A549 (cell line): ENCODE measurements at regions not wholly inside any gene's neighbourhood (a gene's known extent, or its start where the extent isn't known, plus 50 kb on each side); places are given as distances from the start of the nearest gene placed in this dataset.

Experiments used
- ATAC-seq, 2 experiments: fragments of 200-7000 bp in 1 of 2; fragments of >200 bp in 1 of 2; cut with Nextera tagmentation in 1 of 2; cut with Tn5 transposase in 1 of 2; 3 replicates each; pipeline versions ENCODE4 v1.8.0 to v1.9.1; 2018 to 2020; ENCODE audit warnings: mild to moderate bottlenecking in 1 of 2, moderate library complexity in 1 of 2
- CTCF ChIA-PET: fragments of 300-600 bp; sonication (Branson Sonifier 250); formaldehyde crosslinking; extraction: SDS; loops from one replicate; lab custom pipeline; 2021; ENCODE audit warnings: antibody characterized with exemption, inconsistent platforms; lab: Yijun Ruan, JAX
- POLR2A ChIA-PET: fragments of 350-600 bp; formaldehyde crosslinking; extraction: SDS; loops from one replicate; lab custom pipeline; 2021; ENCODE audit warnings: antibody characterized with exemption, inconsistent platforms; lab: Yijun Ruan, JAX
- DNase-seq, 2 experiments: peaks; one replicate each; pipeline versions ENCODE4 v3.0.0 to v3.0.0-alpha.2; 2011 to 2016; ENCODE audit warnings: low read depth in 1 of 2, low spot score in 1 of 2
- FAIRE-seq: peaks from 2 replicates; lab custom pipeline; 2011; peaks lifted over from hg19 to GRCh38; lab: Jason Lieb, UNC
- H3K27ac ChIP-seq, 2 experiments: fragments of >200 bp; sonication (Bioruptor Twin); formaldehyde crosslinking; 3 replicates each; pipeline ENCODE4 v1.5.1; 2016 to 2017
- H3K4me1 ChIP-seq: fragments of >200 bp; sonication (Bioruptor Twin); formaldehyde crosslinking; 3 replicates; pipeline ENCODE4 v1.6.1; 2016
- H3K4me2 ChIP-seq: fragments of >200 bp; sonication (Bioruptor Twin); formaldehyde crosslinking; 3 replicates; pipeline ENCODE4 v1.6.1; 2016
- H3K4me3 ChIP-seq: fragments of >200 bp; sonication (Bioruptor Twin); formaldehyde crosslinking; 3 replicates; pipeline ENCODE4 v1.5.1; 2016
- H3K9me3 ChIP-seq: fragments of >200 bp; sonication (Bioruptor Twin); formaldehyde crosslinking; 3 replicates; pipeline ENCODE4 v1.6.1; 2016
- BCL3 ChIP-seq: fragments of >200 bp; sonication (Bioruptor Twin); formaldehyde crosslinking; IDR thresholded peaks from 3 replicates; pipeline ENCODE4 v1.6.1; 2016
- BHLHE40 ChIP-seq: IDR thresholded peaks from 2 replicates; pipeline ENCODE4 v1.6.1; 2012; ENCODE audit warnings: low read depth, low read length, inconsistent platforms
- CTCF ChIP-seq: fragments of >200 bp; sonication (Bioruptor Twin); formaldehyde crosslinking; IDR thresholded peaks from 3 replicates; pipeline ENCODE4 v1.5.1; 2016
- EHMT2 ChIP-seq: fragments of 200-600 bp; sonication (generic); IDR thresholded peaks from 2 replicates; pipeline ENCODE4 v1.6.1; 2016; ENCODE audit warnings: antibody characterized with exemption, low read depth, mild to moderate bottlenecking, moderate library complexity
- ESRRA ChIP-seq: fragments of 150-350 bp; IDR thresholded peaks from 2 replicates; pipeline ENCODE4 v1.6.1; 2014; ENCODE audit warnings: mild to moderate bottlenecking, low read length, borderline replicate concordance
- FOSL2 ChIP-seq, 2 experiments: fragments of 450-650 bp in 1 of 2; fragments of >200 bp in 1 of 2; sonication (Bioruptor Twin) in 1 of 2; formaldehyde crosslinking; IDR thresholded peaks; 2 replicates each; pipeline versions ENCODE4 v1.5.0 to v1.6.1; 2016 to 2020; ENCODE audit warnings: mild to moderate bottlenecking in 1 of 2, moderate library complexity in 1 of 2
- HDAC2 ChIP-seq: fragments of 200-600 bp; sonication (generic); IDR thresholded peaks from 2 replicates; pipeline ENCODE4 v1.6.1; 2016
- HES2 ChIP-seq: fragments of >200 bp; sonication (Bioruptor Twin); formaldehyde crosslinking; IDR thresholded peaks from 2 replicates; pipeline ENCODE4 v1.6.1; 2016
- HEYL ChIP-seq: fragments of 250-450 bp; sonication (Bioruptor Pico); IDR thresholded peaks from 2 replicates; pipeline ENCODE4 v1.8.0; 2021; ENCODE audit warnings: mild to moderate bottlenecking, moderate library complexity
- HMGXB4 ChIP-seq: fragments of 250-450 bp; sonication (Bioruptor Pico); IDR thresholded peaks from 2 replicates; pipeline ENCODE4 v1.5.0; 2021; ENCODE audit warnings: mild to moderate bottlenecking, moderate library complexity, borderline replicate concordance
- HOXB13 ChIP-seq: fragments of 250-450 bp; sonication (Bioruptor Pico); IDR thresholded peaks from 2 replicates; pipeline ENCODE4 v1.5.0; 2020; ENCODE audit warnings: low read depth, mild to moderate bottlenecking, moderate library complexity
- KDM5A ChIP-seq: fragments of 200-600 bp; sonication (generic); IDR thresholded peaks from 2 replicates; pipeline ENCODE4 v1.6.1; 2016; ENCODE audit warnings: antibody characterized with exemption, mild to moderate bottlenecking
- MAFK ChIP-seq: fragments of 450-650 bp; IDR thresholded peaks from 2 replicates; pipeline ENCODE4 v1.6.1; 2014; ENCODE audit not compliant: partially characterized antibody
- MYC ChIP-seq: IDR thresholded peaks from 2 replicates; pipeline ENCODE4 v1.6.1; 2012; ENCODE audit warnings: mild to moderate bottlenecking, inconsistent platforms, low read length, improper control_type of control experiment, borderline replicate concordance
- NPAS2 ChIP-seq: fragments of 250-450 bp; sonication (Bioruptor Pico); IDR thresholded peaks from 2 replicates; pipeline ENCODE4 v1.8.0; 2022; ENCODE audit warnings: mild to moderate bottlenecking, moderate library complexity, borderline replicate concordance
- NR3C1 ChIP-seq: fragments of >200 bp; sonication (Bioruptor Twin); formaldehyde crosslinking; IDR thresholded peaks from 3 replicates; pipeline ENCODE4 v1.6.1; 2017
- PBX3 ChIP-seq: IDR thresholded peaks from 2 replicates; pipeline ENCODE4 v1.6.1; 2012
- PHF8 ChIP-seq: fragments of 200-600 bp; sonication (generic); IDR thresholded peaks from 2 replicates; pipeline ENCODE4 v1.6.1; 2016; ENCODE audit warnings: low read depth, mild to moderate bottlenecking, antibody characterized with exemption, moderate library complexity, borderline replicate concordance
- POLR2AphosphoS2 ChIP-seq: conservative IDR thresholded peaks from 2 replicates; pipeline ENCODE4 v1.6.1; 2012; ENCODE audit warnings: low read length, improper control_type of control experiment, inconsistent platforms
- RAD21 ChIP-seq, 2 experiments: fragments of >200 bp in 1 of 2; sonication (Bioruptor Twin) in 1 of 2; formaldehyde crosslinking in 1 of 2; IDR thresholded peaks in 1 of 2; conservative IDR thresholded peaks in 1 of 2; 2 replicates in 1 of 2; 3 replicates in 1 of 2; pipeline ENCODE4 v1.6.1; 2012 to 2018; ENCODE audit warnings: inconsistent platforms in 1 of 2
- RARB ChIP-seq: fragments of 250-450 bp; sonication (Bioruptor Pico); IDR thresholded peaks from 2 replicates; pipeline ENCODE4 v1.8.0; 2021; ENCODE audit warnings: mild to moderate bottlenecking, moderate library complexity
- RFX5 ChIP-seq: fragments of 450-650 bp; IDR thresholded peaks from 2 replicates; pipeline ENCODE4 v1.7.1; 2014; ENCODE audit warnings: antibody characterized with exemption, mild to moderate bottlenecking, moderate library complexity
- RNF2 ChIP-seq: fragments of 200-600 bp; sonication (generic); IDR thresholded peaks from 2 replicates; pipeline ENCODE4 v1.6.1; 2016; ENCODE audit warnings: low read depth, mild to moderate bottlenecking, antibody characterized with exemption, moderate library complexity, borderline replicate concordance
- SREBF2 ChIP-seq: fragments of 450-650 bp; IDR thresholded peaks from 2 replicates; pipeline ENCODE4 v1.6.1; 2014; ENCODE audit warnings: mild to moderate bottlenecking, moderate library complexity
- ZC3H11A ChIP-seq: fragments of 450-650 bp; IDR thresholded peaks from 2 replicates; pipeline ENCODE4 v1.6.1; 2014; ENCODE audit warnings: antibody characterized with exemption, mild to moderate bottlenecking
- WGBS: methylation state at CpG from one replicate; pipeline ENCODE4 v1.1.6; 2017; ENCODE audit errors: missing lambda C conversion rate; 5-methylcytosine and 5-hydroxymethylcytosine counted together

- no peak overlapping the region for H3K27ac ChIP-seq
- no peaks in the 10 kb centered on the region for H3K9me3 ChIP-seq
- H3K4me2 ChIP-seq, result no peak overlapping the region
- POLR2A ChIA-PET, result interaction anchor here (0.8 kb wide), 1 partner anchor 10 kb away, joined by 6 read pairs; no protein-coding TSS in a partner anchor
- CTCF ChIA-PET, result interaction anchor here (1.0 kb wide), 1 partner anchor 13 kb away, joined by 3 read pairs; no protein-coding TSS in a partner anchor
- H3K4me3 ChIP-seq, result no peak overlapping the region
- 28% methylated on average over 5 of the region's 5 CpGs for WGBS
- TF ChIP-seq BHLHE40 (no peak), NR3C1 (no peak), PHF8 (no peak), ZC3H11A (no peak), MYC (no peak), HDAC2 (no peak), CTCF (no peak), SREBF2 (no peak), KDM5A (no peak), FOSL2 (IDR thresholded peaks at IDR 0.05) (no peak), FOSL2 (CRISPR knock-in tag; IDR thresholded peaks at IDR 0.05) (no peak), PBX3 (no peak), BCL3 (no peak), HES2 (no peak), ESRRA (no peak), MAFK (no peak), RFX5 (no peak), POLR2AphosphoS2 (no peak), HMGXB4 (CRISPR knock-in tag) (no peak)
- TF ChIP-seq, all 56 proteins: peak for 0
- no peak for FAIRE-seq
- DNase-seq, result no peak
- no peaks in the 10 kb centered on the region for H3K4me1 ChIP-seq
- no peak for ATAC-seq
Observed at GRCh38 chr4:53818104-53818503, 226.8 kb upstream of the LNX1 start.

GRCh38 chr4:53816561-53816960 is 225.3 kb upstream of the LNX1 start:
- ATAC-seq, result no peak
- WGBS, result 65% methylated on average over 6 of the region's 10 CpGs
- no peak for DNase-seq
- H3K4me1 ChIP-seq, result no peaks in the 10 kb centered on the region
- H3K4me2 ChIP-seq, result no peak overlapping the region
- H3K9me3 ChIP-seq, result no peaks in the 10 kb centered on the region
- H3K4me3 ChIP-seq, result no peak overlapping the region
- ChIA-PET POLR2A (no interaction called here), CTCF (interaction anchor here (1.2 kb wide), 1 partner anchor 12 kb away, joined by 5 read pairs; no protein-coding TSS in a partner anchor)
- FAIRE-seq, result no peak
- no peak overlapping the region for H3K27ac ChIP-seq
- TF ChIP-seq HOXB13 (CRISPR knock-in tag) (no peak), MYC (no peak), NPAS2 (CRISPR knock-in tag) (no peak), CTCF (no peak), RNF2 (no peak), HEYL (CRISPR knock-in tag) (no peak), RARB (CRISPR knock-in tag) (no peak), HMGXB4 (CRISPR knock-in tag) (no peak), RFX5 (no peak), EHMT2 (no peak), RAD21 (conservative IDR thresholded peaks at IDR 0.05 in 1 of 2, IDR thresholded peaks at IDR 0.05 in 1 of 2) (no peak)
